WTC11 (cell line): ENCODE measurements at regions not wholly inside any gene's neighbourhood (a gene's known extent, or its start where the extent isn't known, plus 50 kb on each side); places are given as distances from the start of the nearest gene placed in this dataset.

Experiments
- ATAC-seq: fragments of 200-7000 bp; cut with Tn5 transposase; 2 replicates; pipeline ENCODE4 v1.10.0; 2021; ENCODE audit warnings: mild to moderate bottlenecking, moderate library complexity
- CTCF ChIA-PET: fragments of 300-600 bp; sonication (Branson Sonifier 250); formaldehyde crosslinking; loops from one replicate; lab custom pipeline; 2021; ENCODE audit warnings: antibody characterized with exemption; lab: Charles Lee
- POLR2A ChIA-PET: fragments of 350-600 bp; sonication (Branson Sonifier 250); formaldehyde crosslinking; loops from one replicate; lab custom pipeline; 2021; ENCODE audit warnings: antibody characterized with exemption; lab: Charles Lee
- DNase-seq: peaks from one replicate; pipeline ENCODE4 v3.0.0; 2021; ENCODE audit warnings: low spot score
- H3K27ac Mint-ChIP-seq: 2 replicates; pipeline ENCODE4 v1.8.0; 2021; ENCODE audit warnings: mixed read lengths
- H3K27me3 Mint-ChIP-seq: 2 replicates; pipeline ENCODE4 v1.8.0; 2021; ENCODE audit warnings: low read depth, mild to moderate bottlenecking, moderate library complexity, mixed read lengths
- H3K36me3 Mint-ChIP-seq: 2 replicates; pipeline ENCODE4 v1.8.0; 2021; ENCODE audit warnings: mixed read lengths
- H3K4me1 Mint-ChIP-seq: 2 replicates; pipeline ENCODE4 v1.8.0; 2022; ENCODE audit warnings: mixed read lengths
- H3K4me3 Mint-ChIP-seq: 2 replicates; pipeline ENCODE4 v1.8.0; 2021; ENCODE audit warnings: mild to moderate bottlenecking, moderate library complexity, mixed read lengths
- H3K9me3 Mint-ChIP-seq: 2 replicates; pipeline ENCODE4 v1.8.0; 2021; ENCODE audit warnings: mixed read lengths
- E2F4 ChIP-seq: sonication (generic); formaldehyde crosslinking; IDR thresholded peaks from 2 replicates; pipeline ENCODE4 v1.8.1; 2022; ENCODE audit warnings: low read depth, mild to moderate bottlenecking, moderate library complexity, missing genetic modification reagents, borderline replicate concordance
- GABPB1 ChIP-seq: sonication (generic); formaldehyde crosslinking; IDR thresholded peaks from 2 replicates; pipeline ENCODE4 v1.8.1; 2023; ENCODE audit warnings: mild to moderate bottlenecking, missing genetic modification reagents
- GTF2I ChIP-seq: fragments of 250-450 bp; sonication (Bioruptor Pico); conservative IDR thresholded peaks from 2 replicates; pipeline ENCODE4 v1.4.0; 2021; ENCODE audit warnings: mild to moderate bottlenecking
- HMGA2 ChIP-seq: fragments of 250-450 bp; sonication (Bioruptor Pico); IDR thresholded peaks from 2 replicates; pipeline ENCODE4 v1.4.0; 2021; ENCODE audit warnings: mild to moderate bottlenecking, moderate library complexity
- IRF2 ChIP-seq: sonication (generic); formaldehyde crosslinking; IDR thresholded peaks from 2 replicates; pipeline ENCODE4 v1.8.0; 2022; ENCODE audit warnings: low read depth, missing genetic modification reagents, borderline replicate concordance
- JAZF1 ChIP-seq: fragments of 250-450 bp; sonication (Bioruptor Pico); IDR thresholded peaks from 2 replicates; pipeline ENCODE4 v1.9.0; 2021; ENCODE audit warnings: moderate library complexity, mild to moderate bottlenecking, inconsistent platforms
- TCF7 ChIP-seq: sonication (generic); formaldehyde crosslinking; IDR thresholded peaks from 2 replicates; pipeline ENCODE4 v1.8.0; 2022; ENCODE audit warnings: mild to moderate bottlenecking, low read depth, missing genetic modification reagents, moderate library complexity
- ZNF425 ChIP-seq: fragments of 250-450 bp; sonication (Bioruptor Pico); conservative IDR thresholded peaks from 2 replicates; pipeline ENCODE4 v1.9.0; 2021; ENCODE audit warnings: mild to moderate bottlenecking
- TF ChIP-seq, protein P1 (sequence below): sonication (generic); formaldehyde crosslinking; IDR thresholded peaks from 2 replicates; pipeline ENCODE4 v1.8.1; 2022; ENCODE audit warnings: mild to moderate bottlenecking, missing genetic modification reagents, moderate library complexity, borderline replicate concordance
- TF ChIP-seq, protein P2 (sequence below): sonication (generic); formaldehyde crosslinking; IDR thresholded peaks from 2 replicates; pipeline ENCODE4 v1.8.0; 2023; ENCODE audit warnings: missing genetic modification reagents
- TF ChIP-seq, protein P3 (sequence below): sonication (generic); formaldehyde crosslinking; IDR thresholded peaks from 2 replicates; pipeline ENCODE4 v1.8.0; 2022; ENCODE audit warnings: mild to moderate bottlenecking, missing genetic modification reagents
- TF ChIP-seq, protein P4 (sequence below): sonication (generic); formaldehyde crosslinking; IDR thresholded peaks from 2 replicates; pipeline ENCODE4 v1.8.1; 2022; ENCODE audit warnings: missing genetic modification reagents, borderline replicate concordance
- TF ChIP-seq, protein P5 (sequence below): sonication (generic); formaldehyde crosslinking; IDR thresholded peaks from 2 replicates; pipeline ENCODE4 v1.8.0; 2022; ENCODE audit warnings: missing genetic modification reagents

DNA sequence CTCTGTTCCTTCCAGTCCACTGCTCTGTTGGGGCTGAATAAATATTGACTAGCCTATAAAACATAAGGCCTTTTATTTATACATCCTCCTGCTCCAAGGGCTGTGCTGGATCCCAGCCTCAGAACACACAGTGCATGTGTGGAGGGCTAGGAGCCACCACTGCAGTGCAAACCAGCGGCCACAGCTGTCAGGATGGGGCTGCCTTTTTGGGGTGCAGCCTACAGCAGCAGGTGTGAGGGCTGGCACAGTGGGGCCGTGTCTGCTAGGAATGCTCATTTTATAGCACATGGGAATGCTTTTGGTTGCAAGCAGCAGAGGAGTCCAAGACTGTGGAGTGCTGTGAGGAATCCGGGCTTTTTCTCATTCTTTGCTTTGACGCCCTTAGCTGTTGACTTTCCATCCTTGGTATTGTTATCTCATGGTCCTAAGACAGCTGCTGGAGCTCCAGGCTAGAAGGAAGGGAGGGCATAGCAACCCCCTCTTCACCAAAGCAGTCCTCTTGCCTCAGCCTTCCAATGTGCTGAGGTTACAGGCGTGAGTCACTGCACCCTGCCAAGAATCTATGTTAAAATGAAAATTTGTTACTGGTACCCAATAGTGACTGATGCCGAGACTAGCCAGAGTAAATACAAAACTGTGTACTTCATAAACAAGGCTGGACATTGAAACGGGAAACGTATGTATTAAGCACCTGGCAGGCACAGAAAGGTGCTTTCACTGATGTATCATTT, 334.3 kb upstream of the GATB start:
- ATAC-seq (no peak), DNase-seq (no peak)
- POLR2A ChIA-PET, result no interaction called here
- Mint-ChIP-seq H3K27me3 (no peaks in the 10 kb centered on the region; the same call in 1 of the 2 replicates), H3K9me3 (no peaks in the 10 kb centered on the region), H3K36me3 (no peaks in the 10 kb centered on the region), H3K4me3 (no peak overlapping the region), H3K4me1 (peaks cover 2% of the 10 kb centered on the region; the same call in 1 of the 2 replicates)
- TF ChIP-seq, protein P1, sequence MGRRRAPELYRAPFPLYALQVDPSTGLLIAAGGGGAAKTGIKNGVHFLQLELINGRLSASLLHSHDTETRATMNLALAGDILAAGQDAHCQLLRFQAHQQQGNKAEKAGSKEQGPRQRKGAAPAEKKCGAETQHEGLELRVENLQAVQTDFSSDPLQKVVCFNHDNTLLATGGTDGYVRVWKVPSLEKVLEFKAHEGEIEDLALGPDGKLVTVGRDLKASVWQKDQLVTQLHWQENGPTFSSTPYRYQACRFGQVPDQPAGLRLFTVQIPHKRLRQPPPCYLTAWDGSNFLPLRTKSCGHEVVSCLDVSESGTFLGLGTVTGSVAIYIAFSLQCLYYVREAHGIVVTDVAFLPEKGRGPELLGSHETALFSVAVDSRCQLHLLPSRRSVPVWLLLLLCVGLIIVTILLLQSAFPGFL (CRISPR knock-in tag), result no peak
- no peak for TF ChIP-seq TCF7 (CRISPR knock-in tag)
- TF ChIP-seq, protein P2, sequence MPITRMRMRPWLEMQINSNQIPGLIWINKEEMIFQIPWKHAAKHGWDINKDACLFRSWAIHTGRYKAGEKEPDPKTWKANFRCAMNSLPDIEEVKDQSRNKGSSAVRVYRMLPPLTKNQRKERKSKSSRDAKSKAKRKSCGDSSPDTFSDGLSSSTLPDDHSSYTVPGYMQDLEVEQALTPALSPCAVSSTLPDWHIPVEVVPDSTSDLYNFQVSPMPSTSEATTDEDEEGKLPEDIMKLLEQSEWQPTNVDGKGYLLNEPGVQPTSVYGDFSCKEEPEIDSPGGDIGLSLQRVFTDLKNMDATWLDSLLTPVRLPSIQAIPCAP (CRISPR knock-in tag), result no peak
- TF ChIP-seq, protein P3, sequence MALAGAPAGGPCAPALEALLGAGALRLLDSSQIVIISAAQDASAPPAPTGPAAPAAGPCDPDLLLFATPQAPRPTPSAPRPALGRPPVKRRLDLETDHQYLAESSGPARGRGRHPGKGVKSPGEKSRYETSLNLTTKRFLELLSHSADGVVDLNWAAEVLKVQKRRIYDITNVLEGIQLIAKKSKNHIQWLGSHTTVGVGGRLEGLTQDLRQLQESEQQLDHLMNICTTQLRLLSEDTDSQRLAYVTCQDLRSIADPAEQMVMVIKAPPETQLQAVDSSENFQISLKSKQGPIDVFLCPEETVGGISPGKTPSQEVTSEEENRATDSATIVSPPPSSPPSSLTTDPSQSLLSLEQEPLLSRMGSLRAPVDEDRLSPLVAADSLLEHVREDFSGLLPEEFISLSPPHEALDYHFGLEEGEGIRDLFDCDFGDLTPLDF (CRISPR knock-in tag), result no peak
- TF ChIP-seq GABPB1 (CRISPR knock-in tag), result no peak
- TF ChIP-seq GTF2I (CRISPR knock-in tag), result no peak
- TF ChIP-seq, protein P4, sequence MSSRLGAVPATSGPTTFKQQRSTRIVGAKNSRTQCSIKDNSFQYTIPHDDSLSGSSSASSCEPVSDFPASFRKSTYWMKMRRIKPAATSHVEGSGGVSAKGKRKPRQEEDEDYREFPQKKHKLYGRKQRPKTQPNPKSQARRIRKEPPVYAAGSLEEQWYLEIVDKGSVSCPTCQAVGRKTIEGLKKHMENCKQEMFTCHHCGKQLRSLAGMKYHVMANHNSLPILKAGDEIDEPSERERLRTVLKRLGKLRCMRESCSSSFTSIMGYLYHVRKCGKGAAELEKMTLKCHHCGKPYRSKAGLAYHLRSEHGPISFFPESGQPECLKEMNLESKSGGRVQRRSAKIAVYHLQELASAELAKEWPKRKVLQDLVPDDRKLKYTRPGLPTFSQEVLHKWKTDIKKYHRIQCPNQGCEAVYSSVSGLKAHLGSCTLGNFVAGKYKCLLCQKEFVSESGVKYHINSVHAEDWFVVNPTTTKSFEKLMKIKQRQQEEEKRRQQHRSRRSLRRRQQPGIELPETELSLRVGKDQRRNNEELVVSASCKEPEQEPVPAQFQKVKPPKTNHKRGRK (CRISPR knock-in tag), result no peak
- TF ChIP-seq HMGA2 (CRISPR knock-in tag), result no peak
- TF ChIP-seq, protein P5, sequence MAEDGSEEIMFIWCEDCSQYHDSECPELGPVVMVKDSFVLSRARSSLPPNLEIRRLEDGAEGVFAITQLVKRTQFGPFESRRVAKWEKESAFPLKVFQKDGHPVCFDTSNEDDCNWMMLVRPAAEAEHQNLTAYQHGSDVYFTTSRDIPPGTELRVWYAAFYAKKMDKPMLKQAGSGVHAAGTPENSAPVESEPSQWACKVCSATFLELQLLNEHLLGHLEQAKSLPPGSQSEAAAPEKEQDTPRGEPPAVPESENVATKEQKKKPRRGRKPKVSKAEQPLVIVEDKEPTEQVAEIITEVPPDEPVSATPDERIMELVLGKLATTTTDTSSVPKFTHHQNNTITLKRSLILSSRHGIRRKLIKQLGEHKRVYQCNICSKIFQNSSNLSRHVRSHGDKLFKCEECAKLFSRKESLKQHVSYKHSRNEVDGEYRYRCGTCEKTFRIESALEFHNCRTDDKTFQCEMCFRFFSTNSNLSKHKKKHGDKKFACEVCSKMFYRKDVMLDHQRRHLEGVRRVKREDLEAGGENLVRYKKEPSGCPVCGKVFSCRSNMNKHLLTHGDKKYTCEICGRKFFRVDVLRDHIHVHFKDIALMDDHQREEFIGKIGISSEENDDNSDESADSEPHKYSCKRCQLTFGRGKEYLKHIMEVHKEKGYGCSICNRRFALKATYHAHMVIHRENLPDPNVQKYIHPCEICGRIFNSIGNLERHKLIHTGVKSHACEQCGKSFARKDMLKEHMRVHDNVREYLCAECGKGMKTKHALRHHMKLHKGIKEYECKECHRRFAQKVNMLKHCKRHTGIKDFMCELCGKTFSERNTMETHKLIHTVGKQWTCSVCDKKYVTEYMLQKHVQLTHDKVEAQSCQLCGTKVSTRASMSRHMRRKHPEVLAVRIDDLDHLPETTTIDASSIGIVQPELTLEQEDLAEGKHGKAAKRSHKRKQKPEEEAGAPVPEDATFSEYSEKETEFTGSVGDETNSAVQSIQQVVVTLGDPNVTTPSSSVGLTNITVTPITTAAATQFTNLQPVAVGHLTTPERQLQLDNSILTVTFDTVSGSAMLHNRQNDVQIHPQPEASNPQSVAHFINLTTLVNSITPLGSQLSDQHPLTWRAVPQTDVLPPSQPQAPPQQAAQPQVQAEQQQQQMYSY (CRISPR knock-in tag), result no peak
- no peak for TF ChIP-seq JAZF1 (CRISPR knock-in tag)
- no peak for TF ChIP-seq E2F4 (CRISPR knock-in tag)
- TF ChIP-seq IRF2 (CRISPR knock-in tag), result no peak
- no peak for TF ChIP-seq ZNF425 (CRISPR knock-in tag)
- TF ChIP-seq, all 79 proteins: peak for 0
- H3K27ac Mint-ChIP-seq, result no peak overlapping the region
- CTCF ChIA-PET, result no interaction called here
